ENCODE measurements at regions not wholly inside any gene's neighbourhood (a gene's known extent, or its start where the extent isn't known, plus 50 kb on each side); places are given as distances from the start of the nearest gene placed in this dataset.

DNA sequence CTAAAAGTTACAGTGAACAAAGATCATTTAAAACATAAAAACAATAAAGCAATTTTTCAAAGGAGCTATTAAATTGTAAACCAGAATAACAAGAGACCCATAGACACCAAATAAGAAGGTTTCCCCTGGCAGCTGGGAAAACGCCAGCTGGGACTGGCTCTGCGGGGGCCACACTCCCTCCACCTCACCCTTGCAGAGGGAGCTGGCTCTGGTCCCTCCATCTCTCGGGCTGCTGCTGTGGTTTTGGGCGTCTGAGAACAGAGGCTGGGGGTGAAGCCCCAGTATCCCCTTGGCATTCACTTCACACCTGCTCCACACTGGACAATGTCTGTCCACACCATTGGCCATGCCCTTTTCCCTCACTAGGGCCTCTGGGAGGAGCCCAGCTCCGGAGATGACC lies 62.1 kb upstream of the OTOS start:
- no peak overlapping the region for H3K27ac Mint-ChIP-seq
- H3K9me3 Mint-ChIP-seq: peaks cover 11% of the 10 kb centered on the region
- H3K4me3 Mint-ChIP-seq: no peak overlapping the region
- H3K27me3 Mint-ChIP-seq (ENCODE audit: low read depth): peaks cover 10% of the 10 kb centered on the region
- peaks cover 24% of the 10 kb centered on the region for H3K4me1 Mint-ChIP-seq
- H3K36me3 Mint-ChIP-seq (ENCODE audit: low read depth): no peaks in the 10 kb centered on the region
- TF ChIP-seq, protein P1, sequence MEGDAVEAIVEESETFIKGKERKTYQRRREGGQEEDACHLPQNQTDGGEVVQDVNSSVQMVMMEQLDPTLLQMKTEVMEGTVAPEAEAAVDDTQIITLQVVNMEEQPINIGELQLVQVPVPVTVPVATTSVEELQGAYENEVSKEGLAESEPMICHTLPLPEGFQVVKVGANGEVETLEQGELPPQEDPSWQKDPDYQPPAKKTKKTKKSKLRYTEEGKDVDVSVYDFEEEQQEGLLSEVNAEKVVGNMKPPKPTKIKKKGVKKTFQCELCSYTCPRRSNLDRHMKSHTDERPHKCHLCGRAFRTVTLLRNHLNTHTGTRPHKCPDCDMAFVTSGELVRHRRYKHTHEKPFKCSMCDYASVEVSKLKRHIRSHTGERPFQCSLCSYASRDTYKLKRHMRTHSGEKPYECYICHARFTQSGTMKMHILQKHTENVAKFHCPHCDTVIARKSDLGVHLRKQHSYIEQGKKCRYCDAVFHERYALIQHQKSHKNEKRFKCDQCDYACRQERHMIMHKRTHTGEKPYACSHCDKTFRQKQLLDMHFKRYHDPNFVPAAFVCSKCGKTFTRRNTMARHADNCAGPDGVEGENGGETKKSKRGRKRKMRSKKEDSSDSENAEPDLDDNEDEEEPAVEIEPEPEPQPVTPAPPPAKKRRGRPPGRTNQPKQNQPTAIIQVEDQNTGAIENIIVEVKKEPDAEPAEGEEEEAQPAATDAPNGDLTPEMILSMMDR (IDR thresholded peaks at IDR 0.05; ENCODE audit: unreplicated experiment in 3 of 3): no peak

DNA sequence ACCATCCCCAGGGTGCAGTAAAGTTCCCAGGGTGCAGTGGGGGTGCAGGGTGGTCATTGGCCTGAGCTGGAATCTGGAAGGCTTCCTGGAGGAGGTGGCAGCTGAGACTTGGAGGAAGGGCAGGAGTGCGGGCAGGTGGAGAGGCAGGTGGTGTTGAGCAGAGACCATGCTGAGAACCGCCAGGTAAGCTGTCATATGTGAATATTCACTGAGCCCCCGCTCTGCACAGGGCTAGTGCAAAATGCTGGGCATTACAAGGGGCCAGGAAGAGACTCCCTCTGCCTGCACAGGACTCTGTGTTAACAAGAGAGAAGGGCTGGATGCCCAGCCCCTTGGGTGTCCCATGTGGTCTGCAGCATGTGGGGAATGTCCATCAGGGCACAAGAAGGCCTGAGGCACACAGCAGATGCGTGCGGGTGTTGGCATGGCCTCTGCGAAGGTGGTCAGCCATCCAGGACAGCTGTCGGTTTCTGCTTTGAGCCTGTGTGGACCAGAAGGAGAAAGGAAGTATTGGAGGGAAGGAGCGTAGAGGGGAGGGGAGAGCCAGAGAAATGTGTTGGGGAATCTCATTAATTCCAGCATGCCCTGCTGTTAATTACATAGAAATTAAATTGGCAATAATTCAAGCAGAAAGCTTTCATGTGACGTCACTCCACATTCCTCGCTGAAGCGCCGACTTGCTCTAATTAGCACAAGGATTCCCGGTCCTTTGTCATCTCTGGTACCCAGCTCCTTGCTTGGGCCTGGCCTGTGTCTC lies 62.8 kb upstream of the OTOS start:
- Mint-ChIP-seq H3K4me3 (no peak overlapping the region), H3K9me3 (peaks cover 13% of the 10 kb centered on the region), H3K27ac (no peak overlapping the region), H3K4me1 (peaks cover 24% of the 10 kb centered on the region), H3K27me3 (ENCODE audit: low read depth) (peaks cover 10% of the 10 kb centered on the region), H3K36me3 (ENCODE audit: low read depth) (no peaks in the 10 kb centered on the region)
- TF ChIP-seq, protein P1 (IDR thresholded peaks at IDR 0.05; ENCODE audit: unreplicated experiment in 3 of 3): no peak

DNA sequence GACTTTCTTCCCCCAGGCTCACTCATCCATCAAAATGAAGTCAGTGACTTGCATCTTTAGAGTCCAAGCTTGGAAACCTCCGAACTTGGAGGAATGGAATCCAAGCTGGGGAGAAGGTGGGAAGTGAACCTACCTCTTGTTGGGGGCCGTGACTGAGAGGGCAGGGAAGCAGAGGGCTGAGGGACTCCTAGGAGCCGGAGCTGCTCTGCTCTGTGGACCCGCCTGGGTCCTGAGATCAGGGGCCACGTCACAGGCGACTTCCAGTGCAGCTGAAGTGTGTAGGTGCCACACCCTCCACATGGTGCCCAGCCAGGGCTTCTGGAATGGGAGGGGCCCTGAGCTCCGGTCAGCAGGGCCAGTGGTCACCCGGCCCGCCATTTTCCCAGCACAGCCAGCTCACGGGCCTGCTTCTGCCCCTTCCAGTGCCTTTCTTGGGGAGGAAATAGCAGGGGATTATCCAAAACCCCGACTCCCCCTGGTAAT lies 63.4 kb upstream of the OTOS start:
- peaks cover 24% of the 10 kb centered on the region for H3K4me1 Mint-ChIP-seq
- H3K27me3 Mint-ChIP-seq (ENCODE audit: low read depth): peaks cover 10% of the 10 kb centered on the region
- peaks cover 13% of the 10 kb centered on the region for H3K9me3 Mint-ChIP-seq
- H3K36me3 Mint-ChIP-seq (ENCODE audit: low read depth): no peaks in the 10 kb centered on the region
- no peak overlapping the region for H3K4me3 Mint-ChIP-seq
- H3K27ac Mint-ChIP-seq: no peak overlapping the region
- TF ChIP-seq, protein P1 (IDR thresholded peaks at IDR 0.05; ENCODE audit: unreplicated experiment in 3 of 3): no peak

DNA sequence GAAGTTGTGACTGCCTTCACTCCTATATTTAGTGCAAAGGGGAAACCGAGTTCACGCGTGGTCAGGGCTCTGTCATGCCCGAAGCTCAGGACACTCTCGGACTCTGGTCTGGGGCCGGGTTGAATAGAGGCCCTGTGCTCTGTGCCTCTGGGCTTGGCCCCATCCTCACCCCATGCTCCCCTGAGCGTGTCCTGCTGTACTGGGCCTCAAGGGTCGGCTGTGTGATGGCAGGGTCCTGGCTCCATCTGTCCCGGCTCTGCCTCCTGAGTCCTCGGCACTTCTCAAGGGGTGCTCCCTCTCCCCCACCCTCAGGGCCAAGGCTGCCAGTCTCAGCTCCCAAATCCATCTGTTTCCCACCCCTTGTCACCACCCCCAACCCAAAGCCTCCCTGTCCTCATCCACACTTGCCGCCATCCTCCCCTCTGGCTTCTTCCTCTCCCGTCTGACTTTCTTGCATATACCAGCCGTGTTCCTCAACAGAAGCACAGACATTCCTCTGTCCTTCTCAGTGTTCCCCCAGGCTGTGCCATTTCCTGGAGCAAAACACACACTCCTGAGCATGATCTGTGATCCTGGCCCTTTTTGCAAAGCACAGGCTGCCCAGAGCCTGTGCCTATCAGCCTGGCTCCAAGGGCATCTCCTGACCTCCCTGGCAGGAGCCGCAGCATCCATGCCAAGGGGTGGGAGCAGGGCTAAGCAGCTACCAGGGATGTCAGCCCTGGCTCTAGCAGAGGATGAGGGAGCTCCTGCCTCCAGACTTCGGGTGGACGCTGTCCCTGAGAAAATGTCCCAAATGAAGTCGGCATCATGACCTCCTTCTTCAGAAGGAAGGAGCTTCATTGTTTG lies 64.2 kb upstream of the OTOS start:
- peaks cover 16% of the 10 kb centered on the region for H3K9me3 Mint-ChIP-seq

DNA sequence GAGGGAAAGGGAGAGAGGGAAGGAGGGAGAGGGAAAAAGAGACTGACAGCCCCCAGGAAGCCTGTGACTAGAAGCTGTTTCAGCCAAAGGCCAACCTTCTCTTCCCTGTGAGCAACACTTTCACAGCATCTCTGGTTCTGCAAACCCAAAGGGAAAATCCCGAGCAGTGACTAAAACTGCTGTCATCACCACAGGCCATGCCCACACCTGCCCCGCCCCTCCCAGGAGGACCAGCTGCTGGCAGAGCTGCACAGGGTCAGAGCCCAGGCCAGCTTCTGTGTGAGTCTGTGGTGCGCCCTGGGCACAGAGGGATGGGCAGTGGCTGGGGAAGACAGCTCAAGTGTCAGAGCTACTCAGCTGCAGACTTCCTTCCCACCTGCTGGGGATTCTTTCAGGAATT lies 64.9 kb upstream of the OTOS start:
- TF ChIP-seq, protein P1 (IDR thresholded peaks at IDR 0.05; ENCODE audit: unreplicated experiment in 3 of 3): no peak
- Mint-ChIP-seq H3K4me1 (peaks cover 18% of the 10 kb centered on the region), H3K27ac (no peak overlapping the region), H3K4me3 (no peak overlapping the region), H3K9me3 (peaks cover 14% of the 10 kb centered on the region), H3K36me3 (ENCODE audit: low read depth) (no peaks in the 10 kb centered on the region), H3K27me3 (ENCODE audit: low read depth) (peaks cover 9% of the 10 kb centered on the region)

More for the DNA sequence above, 64.2 kb upstream of the OTOS start:
- Mint-ChIP-seq H3K27ac (no peak overlapping the region), H3K4me3 (no peak overlapping the region), H3K36me3 (ENCODE audit: low read depth) (no peaks in the 10 kb centered on the region), H3K27me3 (ENCODE audit: low read depth) (peaks cover 9% of the 10 kb centered on the region), H3K4me1 (peaks cover 24% of the 10 kb centered on the region)
- TF ChIP-seq, protein P1 (IDR thresholded peaks at IDR 0.05; ENCODE audit: unreplicated experiment in 3 of 3): no peak
